HCT116 (cell line): ENCODE measurements at regions not wholly inside any gene's neighbourhood (a gene's known extent, or its start where the extent isn't known, plus 50 kb on each side); places are given as distances from the start of the nearest gene placed in this dataset.

ENCODE experiments used
- ATAC-seq: fragments of 200-7000 bp; cut with Tn5 transposase; 2 replicates; pipeline ENCODE4 v1.9.1; 2020; ENCODE audit warnings: mild to moderate bottlenecking, moderate library complexity
- BruUV-seq: library from RNA; stranded (reverse); fragments of 400-500 nt; replicated peaks from 2 replicates; lab custom pipeline; 2021; lab: Mats Ljungman, UMichigan
- CTCF ChIA-PET: fragments of 300-600 bp; sonication (Branson Sonifier 250); formaldehyde crosslinking; loops from one replicate; lab custom pipeline; 2021; ENCODE audit warnings: antibody characterized with exemption; lab: Charles Lee
- POLR2A ChIA-PET: fragments of 300-600, 350-600 bp; sonication (Branson Sonifier 250); formaldehyde crosslinking; loops from one replicate; lab custom pipeline; 2021; ENCODE audit warnings: antibody characterized with exemption; lab: Charles Lee
- RAD21 ChIA-PET, 2 experiments: fragments of 300-600 bp; sonication (Branson Sonifier 250); formaldehyde crosslinking; loops; one replicate each; lab custom pipeline; 2023; ENCODE audit warnings: low total read pairs in 2 of 2; ENCODE audit not compliant: uncharacterized antibody in 2 of 2, unreplicated experiment in 2 of 2, low non-redundant PET in 1 of 2; lab: Charles Lee
- DNase-seq: peaks from one replicate; pipeline ENCODE4 v3.0.0-alpha.2; 2010; ENCODE audit warnings: low read depth, low spot score
- H2AFZ ChIP-seq: fragments of 200-600 bp; shearing (Covaris generic), sonication (generic); 2 replicates; pipeline ENCODE4 v1.6.1; 2017; ENCODE audit warnings: low read depth, mixed run types, mixed read lengths, antibody characterized with exemption, low read length; ENCODE audit not compliant: poor library complexity, severe bottlenecking
- H3K27ac ChIP-seq: 2 replicates; pipeline ENCODE4 v1.5.1; 2012; ENCODE audit warnings: low read depth, low read length
- H3K27me3 ChIP-seq: fragments of 200-600 bp; sonication (generic); 2 replicates; pipeline ENCODE4 v1.6.1; 2016; ENCODE audit warnings: mixed run types, low read length, mixed read lengths; ENCODE audit not compliant: insufficient read depth
- H3K36me3 ChIP-seq, 2 experiments: fragments of 200-500 bp in 1 of 2; fragments of 200-600 bp in 1 of 2; sonication (Bioruptor generic) in 1 of 2; sonication (generic) in 1 of 2; 2 replicates each; pipeline versions ENCODE4 v1.5.1 to v1.6.1; 2014 to 2016; ENCODE audit warnings: low read length in 2 of 2, inconsistent platforms in 1 of 2, mixed read lengths in 1 of 2, mixed run types in 1 of 2; ENCODE audit not compliant: insufficient read depth in 2 of 2, control insufficient read depth in 1 of 2
- H3K4me1 ChIP-seq, 2 experiments: fragments of 200-600 bp in 1 of 2; sonication (generic) in 1 of 2; 2 replicates each; pipeline versions ENCODE4 v1.5.1 to v1.6.1; 2012 to 2017; ENCODE audit warnings: low read length in 2 of 2, inconsistent platforms in 1 of 2, mild to moderate bottlenecking in 1 of 2, mixed read lengths in 1 of 2, mixed run types in 1 of 2, moderate library complexity in 1 of 2; ENCODE audit not compliant: insufficient read depth in 2 of 2, control insufficient read depth in 1 of 2
- H3K4me2 ChIP-seq: fragments of 200-600 bp; sonication (generic); 2 replicates; pipeline ENCODE4 v1.6.1; 2017; ENCODE audit warnings: mixed run types, low read length, mixed read lengths
- H3K4me3 ChIP-seq, 2 experiments: fragments of 200-600 bp in 1 of 2; sonication (generic) in 1 of 2; replicated peaks in 1 of 2; 2 replicates each; pipeline ENCODE4 v1.5.1; 2011 to 2016; ENCODE audit warnings: low read length in 2 of 2, control low read depth in 1 of 2, low read depth in 1 of 2, mild to moderate bottlenecking in 1 of 2, mixed read lengths in 1 of 2, mixed run types in 1 of 2
- H3K79me2 ChIP-seq: fragments of 200-600 bp; sonication (generic); 2 replicates; pipeline ENCODE4 v1.6.1; 2017; ENCODE audit warnings: mild to moderate bottlenecking, mixed run types, low read length, moderate library complexity, mixed read lengths; ENCODE audit not compliant: insufficient read depth
- H3K9ac ChIP-seq: fragments of 200-600 bp; sonication (generic); 2 replicates; pipeline ENCODE4 v1.6.1; 2016; ENCODE audit warnings: low read length, mixed read lengths
- H3K9me2 ChIP-seq: fragments of 200-600 bp; sonication (generic), shearing (Covaris generic); 2 replicates; pipeline ENCODE4 v1.6.1; 2017; ENCODE audit warnings: mixed run types, mild to moderate bottlenecking, moderate library complexity; ENCODE audit not compliant: insufficient read depth
- H3K9me3 ChIP-seq, 2 experiments: fragments of 200-500 bp in 1 of 2; fragments of 200-600 bp in 1 of 2; sonication (Bioruptor generic) in 1 of 2; sonication (generic) in 1 of 2; 2 replicates each; pipeline ENCODE4 v1.6.1; 2014 to 2017; ENCODE audit warnings: low read length in 2 of 2, mixed read lengths in 2 of 2, inconsistent platforms in 1 of 2, low read depth in 1 of 2, mild to moderate bottlenecking in 1 of 2, mixed run types in 1 of 2, moderate library complexity in 1 of 2; ENCODE audit not compliant: control insufficient read depth in 1 of 2, insufficient read depth in 1 of 2
- H4K20me1 ChIP-seq: fragments of 200-600 bp; sonication (generic), shearing (Covaris generic); 2 replicates; pipeline ENCODE4 v1.6.1; 2017; ENCODE audit warnings: mixed run types, mild to moderate bottlenecking, moderate library complexity; ENCODE audit not compliant: insufficient read depth
- CEBPB ChIP-seq: IDR thresholded peaks from 2 replicates; pipeline ENCODE4 v1.6.1; 2012; ENCODE audit warnings: low read depth
- EGR1 ChIP-seq: IDR thresholded peaks from 2 replicates; pipeline ENCODE4 v1.6.1; 2012; ENCODE audit warnings: low read depth
- EZH2 ChIP-seq: fragments of 200-600 bp; sonication (generic); IDR thresholded peaks from 2 replicates; pipeline ENCODE4 v1.6.1; 2017; ENCODE audit warnings: antibody characterized with exemption, mixed run types
- SIN3A ChIP-seq: IDR thresholded peaks from 2 replicates; pipeline ENCODE4 v1.6.1; 2012; ENCODE audit warnings: low read depth
- SRF ChIP-seq: IDR thresholded peaks from 2 replicates; pipeline ENCODE4 v1.6.1; 2012; ENCODE audit warnings: low read depth
- TCF7L2 ChIP-seq: IDR thresholded peaks from 2 replicates; pipeline ENCODE4 v1.7.0; 2011; ENCODE audit warnings: borderline replicate concordance, inconsistent platforms; ENCODE audit not compliant: insufficient read depth, insufficient read length; ENCODE audit errors: extremely low read depth
- ZNF274 ChIP-seq: fragments of 200-500 bp; sonication (Bioruptor generic); IDR thresholded peaks from 2 replicates; pipeline ENCODE4 v1.6.1; 2014; ENCODE audit warnings: mild to moderate bottlenecking, low read depth, low read length, inconsistent platforms
- intact Hi-C: fragments of 100-400 bp; cut with micrococcal nuclease; formaldehyde crosslinking; loops from 2 replicates; pipeline ENCODE4 v1.10.0; 2022
- TF ChIP-seq, protein P1 (sequence below): IDR thresholded peaks from 2 replicates; pipeline ENCODE4 v1.6.1; 2012; ENCODE audit warnings: low read depth

GRCh38 chr10:105734479-105734878, 1093.4 kb downstream of the SORCS3 start:
- DNase-seq: no peak
- H4K20me1 ChIP-seq: no peaks in the 10 kb centered on the region
- no peaks in the 10 kb centered on the region for H3K27me3 ChIP-seq
- H3K4me3 ChIP-seq: no peak overlapping the region
- CTCF ChIA-PET: no interaction called here
- intact Hi-C loops: no loop called here
- no peak overlapping the region for H2AFZ ChIP-seq
- H3K36me3 ChIP-seq: no peaks in the 10 kb centered on the region
- TF ChIP-seq SRF: no peak
- TF ChIP-seq EZH2: no peak
- no peak overlapping the region for H3K27ac ChIP-seq
- no peak overlapping the region for H3K4me2 ChIP-seq
- ATAC-seq: no peak
- no peak overlapping the region for H3K9ac ChIP-seq
- H3K9me2 ChIP-seq: no peaks in the 10 kb centered on the region
- H3K4me1 ChIP-seq: no peaks in the 10 kb centered on the region
- RAD21 ChIA-PET: no interaction called here
- no TSS peak for BruUV-seq
- no peaks in the 10 kb centered on the region for H3K79me2 ChIP-seq
- POLR2A ChIA-PET: no interaction called here
- H3K9me3 ChIP-seq: peaks cover 20 to 25% of the 10 kb centered on the region in 2 experiments; a peak in 3 of 4 replicates

DNA sequence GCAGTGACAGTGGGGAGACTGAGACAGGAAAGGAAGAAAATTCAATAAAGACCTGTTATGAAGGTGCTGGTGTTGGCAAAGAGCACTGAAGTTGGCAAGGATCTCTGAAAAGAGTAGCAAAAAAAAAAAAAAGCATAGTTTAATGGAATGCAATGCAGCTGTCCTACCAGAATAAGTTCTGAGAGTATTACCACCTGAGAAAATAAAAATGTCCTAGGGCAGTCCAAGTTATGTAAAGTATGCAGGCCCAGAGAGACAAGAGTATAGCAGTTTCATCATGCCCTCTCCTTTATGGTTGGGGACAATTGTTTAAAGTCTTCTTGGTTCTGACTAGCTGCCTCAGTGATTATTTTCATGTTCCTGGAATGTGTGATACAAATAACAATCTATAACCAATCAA, 1092.8 kb downstream of the SORCS3 start:
- CTCF ChIA-PET: no interaction called here
- no TSS peak for BruUV-seq

DNA sequence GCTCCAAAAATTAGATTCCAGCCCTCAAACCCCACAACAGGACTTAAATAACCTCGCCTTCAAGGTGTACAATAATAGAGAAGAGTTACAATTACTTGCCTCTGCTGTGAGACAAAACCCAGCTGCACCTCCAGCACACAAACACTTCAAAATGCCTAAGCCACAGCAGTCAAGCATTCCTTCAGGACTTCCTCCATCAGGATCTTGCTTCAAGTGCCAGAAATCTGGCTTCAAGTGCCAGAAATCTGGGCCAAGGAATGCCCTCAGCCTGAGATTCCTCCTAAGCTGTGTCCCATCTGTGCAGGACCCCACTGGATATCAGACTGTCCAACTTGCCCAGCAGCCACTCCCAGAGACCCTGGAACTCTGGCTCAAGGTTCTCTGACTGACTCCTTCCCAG, 1088.3 kb downstream of the SORCS3 start:
- POLR2A ChIA-PET: no interaction called here
- Histone ChIP-seq H3K9me2 (no peaks in the 10 kb centered on the region), H3K4me3 (no peak overlapping the region), H4K20me1 (no peaks in the 10 kb centered on the region), H2AFZ (no peak overlapping the region)
- no TSS peak for BruUV-seq
- TF ChIP-seq EGR1 (no peak), SIN3A (no peak), CEBPB (no peak), ZNF274 (no peak)
- TF ChIP-seq, protein P1, sequence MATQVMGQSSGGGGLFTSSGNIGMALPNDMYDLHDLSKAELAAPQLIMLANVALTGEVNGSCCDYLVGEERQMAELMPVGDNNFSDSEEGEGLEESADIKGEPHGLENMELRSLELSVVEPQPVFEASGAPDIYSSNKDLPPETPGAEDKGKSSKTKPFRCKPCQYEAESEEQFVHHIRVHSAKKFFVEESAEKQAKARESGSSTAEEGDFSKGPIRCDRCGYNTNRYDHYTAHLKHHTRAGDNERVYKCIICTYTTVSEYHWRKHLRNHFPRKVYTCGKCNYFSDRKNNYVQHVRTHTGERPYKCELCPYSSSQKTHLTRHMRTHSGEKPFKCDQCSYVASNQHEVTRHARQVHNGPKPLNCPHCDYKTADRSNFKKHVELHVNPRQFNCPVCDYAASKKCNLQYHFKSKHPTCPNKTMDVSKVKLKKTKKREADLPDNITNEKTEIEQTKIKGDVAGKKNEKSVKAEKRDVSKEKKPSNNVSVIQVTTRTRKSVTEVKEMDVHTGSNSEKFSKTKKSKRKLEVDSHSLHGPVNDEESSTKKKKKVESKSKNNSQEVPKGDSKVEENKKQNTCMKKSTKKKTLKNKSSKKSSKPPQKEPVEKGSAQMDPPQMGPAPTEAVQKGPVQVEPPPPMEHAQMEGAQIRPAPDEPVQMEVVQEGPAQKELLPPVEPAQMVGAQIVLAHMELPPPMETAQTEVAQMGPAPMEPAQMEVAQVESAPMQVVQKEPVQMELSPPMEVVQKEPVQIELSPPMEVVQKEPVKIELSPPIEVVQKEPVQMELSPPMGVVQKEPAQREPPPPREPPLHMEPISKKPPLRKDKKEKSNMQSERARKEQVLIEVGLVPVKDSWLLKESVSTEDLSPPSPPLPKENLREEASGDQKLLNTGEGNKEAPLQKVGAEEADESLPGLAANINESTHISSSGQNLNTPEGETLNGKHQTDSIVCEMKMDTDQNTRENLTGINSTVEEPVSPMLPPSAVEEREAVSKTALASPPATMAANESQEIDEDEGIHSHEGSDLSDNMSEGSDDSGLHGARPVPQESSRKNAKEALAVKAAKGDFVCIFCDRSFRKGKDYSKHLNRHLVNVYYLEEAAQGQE: no peak
- TF ChIP-seq, all 23 proteins: peak for 0
- Histone ChIP-seq H3K4me2 (no peak overlapping the region), H3K4me1 (no peaks in the 10 kb centered on the region), H3K27ac (no peak overlapping the region), H3K9ac (no peak overlapping the region), H3K9me3 (peaks cover 25 to 38% of the 10 kb centered on the region in 2 experiments; a peak in 2 of 4 replicates), H3K79me2 (no peaks in the 10 kb centered on the region), H3K27me3 (no peaks in the 10 kb centered on the region), H3K36me3 (no peaks in the 10 kb centered on the region)
- ChIA-PET CTCF (no interaction called here), RAD21 (no interaction called here)
- ATAC-seq (no peak), DNase-seq (no peak)
- intact Hi-C loops: no loop called here

More for the DNA sequence above, 1092.8 kb downstream of the SORCS3 start:
- no peak for TF ChIP-seq TCF7L2
- H3K9ac ChIP-seq: no peak overlapping the region
- ChIA-PET POLR2A (no interaction called here), RAD21 (no interaction called here)
- no peaks in the 10 kb centered on the region for H3K4me1 ChIP-seq
- H3K4me2 ChIP-seq: no peak overlapping the region
- ATAC-seq: no peak
- intact Hi-C loops: no loop called here
- no peaks in the 10 kb centered on the region for H3K36me3 ChIP-seq
- H3K27ac ChIP-seq: no peak overlapping the region
- no peak for DNase-seq
- no peak overlapping the region for H3K4me3 ChIP-seq
- no peak overlapping the region for H2AFZ ChIP-seq
- H3K27me3 ChIP-seq: no peaks in the 10 kb centered on the region
- peaks cover 20 to 27% of the 10 kb centered on the region in 2 experiments; a peak in 3 of 4 replicates for H3K9me3 ChIP-seq
- H3K79me2 ChIP-seq: no peaks in the 10 kb centered on the region
- H3K9me2 ChIP-seq: no peaks in the 10 kb centered on the region
- no peaks in the 10 kb centered on the region for H4K20me1 ChIP-seq
